Stimulated activated CD8-positive, alpha-beta memory T cell treated with anti-CD3 and anti-CD28 coated beads, Interleukin-7, amount 100 ng/mL, for 1 hour (primary cell): ENCODE measurements at regions not wholly inside any gene's neighbourhood (a gene's known extent, or its start where the extent isn't known, plus 50 kb on each side); places are given as distances from the start of the nearest gene placed in this dataset.
"Not testable (repeated sequence)": the region's sequence is repeated elsewhere in the genome, so short reads cannot be mapped to it uniquely, and the experiment has no call there.

Experiments used
- DNase-seq, 2 donors: peaks; one replicate each; pipeline ENCODE4 v3.0.0-alpha.2; 2020; ENCODE audit warnings: low read depth in 2 of 2

DNA sequence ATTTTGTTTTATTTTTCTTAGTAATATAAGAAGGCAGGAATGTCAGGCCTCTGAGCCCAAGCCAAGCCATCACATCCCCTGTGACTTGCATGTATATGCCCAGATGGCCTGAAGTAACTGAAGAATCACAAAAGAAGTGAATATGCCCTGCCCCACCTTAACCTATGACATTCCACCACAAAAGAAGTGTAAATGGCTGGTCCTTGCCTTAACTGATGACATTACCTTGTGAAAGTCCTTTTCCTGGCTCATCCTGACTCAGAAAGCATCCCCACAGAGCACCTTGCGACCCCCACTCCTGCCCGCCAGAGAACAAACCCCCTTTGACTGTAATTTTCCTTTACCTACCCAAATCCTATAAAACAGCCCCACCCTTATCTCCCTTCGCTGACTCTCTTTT lies 406.2 kb upstream of the RORB start:
- DNase-seq, result not testable (repeated sequence)

- no peak for DNase-seq
These were observed 404.7 kb upstream of the RORB start for GRCh38 chr9:74092491-74092834.

DNA sequence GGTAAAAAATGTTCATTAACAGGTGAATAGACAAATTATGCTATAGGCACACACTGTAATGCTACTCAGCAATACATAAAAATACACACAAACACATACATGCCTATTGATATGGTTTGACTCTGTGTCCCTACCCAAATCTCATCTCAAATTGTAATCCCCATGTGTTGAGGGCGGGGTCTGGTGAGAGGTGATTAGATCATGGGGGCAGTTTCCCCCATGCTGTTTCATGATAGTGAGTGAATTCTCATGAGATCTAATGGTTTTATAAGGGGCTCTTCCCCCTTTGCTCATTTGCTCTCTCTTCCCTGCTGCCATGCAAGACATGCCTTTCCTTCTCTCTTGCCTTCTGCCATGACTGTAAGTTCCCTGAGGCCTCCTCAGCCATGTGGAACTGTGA lies 403.1 kb upstream of the RORB start:
- not testable (repeated sequence) for DNase-seq

DNA sequence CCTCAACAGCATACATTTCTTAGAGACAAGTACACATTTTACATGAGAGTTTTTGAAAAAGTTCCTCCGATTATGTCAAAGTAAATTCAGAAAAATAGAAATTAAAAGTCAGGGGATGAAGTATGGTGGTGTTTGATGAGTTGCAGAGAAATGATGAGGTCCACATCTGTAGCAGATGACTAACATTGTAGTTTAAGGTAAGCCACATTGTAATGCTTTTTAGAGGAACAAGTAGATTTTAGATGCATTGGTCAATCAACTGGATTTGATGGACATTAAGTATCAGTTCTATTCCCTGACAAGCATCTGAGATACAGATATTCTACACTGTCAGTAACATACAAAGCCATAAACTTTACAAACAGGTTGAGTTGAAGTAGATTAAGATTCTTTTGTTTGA lies 402.4 kb upstream of the RORB start:
- DNase-seq, result no peak

- DNase-seq, result no peak
These were observed 401.2 kb upstream of the RORB start for GRCh38 chr9:74095925-74096324.

- DNase-seq, result no peak
These were observed 400.7 kb upstream of the RORB start for GRCh38 chr9:74096420-74096819.

GRCh38 chr9:74100042-74100441 lies 397.1 kb upstream of the RORB start:
- no peak for DNase-seq

GRCh38 chr9:74102148-74102547 lies 395.0 kb upstream of the RORB start:
- DNase-seq, result not testable (repeated sequence)

GRCh38 chr9:74102702-74103101 lies 394.4 kb upstream of the RORB start:
- DNase-seq, result no peak

GRCh38 chr9:74107692-74108091 lies 389.4 kb upstream of the RORB start:
- no peak for DNase-seq

GRCh38 chr9:74115976-74116375 lies 381.2 kb upstream of the RORB start:
- DNase-seq, result no peak

DNA sequence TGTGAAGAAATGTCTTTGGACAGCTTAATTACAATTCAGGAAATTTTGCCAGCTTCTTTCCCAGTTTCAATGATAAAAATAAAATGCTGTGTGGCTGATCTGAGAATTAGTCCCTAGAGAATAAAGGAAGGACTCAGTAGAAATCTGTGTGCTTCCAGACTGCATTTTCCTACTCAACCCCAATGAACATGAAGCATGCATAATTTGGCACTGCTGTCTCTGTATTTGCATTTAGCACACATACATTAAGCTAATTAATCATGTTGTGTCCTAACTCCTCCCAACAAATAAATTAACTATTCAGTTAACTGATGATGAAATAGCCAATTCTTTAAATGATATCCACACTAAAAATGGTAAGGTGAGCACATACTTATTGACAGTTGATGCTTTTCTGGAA lies 380.0 kb upstream of the RORB start:
- DNase-seq, result no peak

DNA sequence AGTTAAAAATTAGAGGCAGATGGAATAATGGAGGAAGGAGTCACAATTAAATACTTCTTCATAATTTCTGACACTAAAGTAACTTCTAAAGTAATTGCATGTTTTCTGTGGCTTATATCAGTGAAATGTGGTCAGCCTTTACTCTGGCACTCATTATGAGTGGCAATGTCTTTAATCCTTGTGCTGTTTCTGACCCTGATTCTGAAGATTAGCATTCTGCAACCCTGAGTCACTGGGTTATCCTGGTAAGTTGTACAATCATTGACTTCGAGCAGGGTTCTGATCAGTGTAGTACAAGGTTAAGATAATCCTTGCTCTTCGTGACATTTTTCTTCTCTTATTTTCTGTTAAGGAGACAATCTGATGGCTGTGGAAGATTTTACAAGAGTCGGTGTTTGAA lies 379.4 kb upstream of the RORB start:
- no peak for DNase-seq

DNA sequence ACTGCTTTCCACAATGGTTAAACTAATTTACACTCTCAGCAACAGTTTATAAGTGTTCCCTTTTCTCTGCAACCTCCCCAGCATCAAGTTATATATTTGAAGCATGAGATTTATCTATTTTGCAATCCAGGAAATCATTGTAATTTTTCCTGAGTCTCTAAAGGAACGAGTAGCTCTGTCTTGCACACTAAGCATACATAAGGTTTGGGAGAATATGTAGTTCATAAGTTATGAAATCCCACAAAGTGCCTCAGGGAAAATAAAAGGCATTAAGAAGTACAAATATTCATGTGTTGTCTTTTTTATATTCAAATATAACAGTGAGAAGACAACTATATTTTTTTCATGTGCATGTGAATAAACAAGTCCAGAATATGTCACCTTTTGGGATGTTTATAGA lies 377.1 kb upstream of the RORB start:
- DNase-seq, result no peak

- no peak for DNase-seq
These were observed 376.7 kb upstream of the RORB start for GRCh38 chr9:74120470-74120869.

DNA sequence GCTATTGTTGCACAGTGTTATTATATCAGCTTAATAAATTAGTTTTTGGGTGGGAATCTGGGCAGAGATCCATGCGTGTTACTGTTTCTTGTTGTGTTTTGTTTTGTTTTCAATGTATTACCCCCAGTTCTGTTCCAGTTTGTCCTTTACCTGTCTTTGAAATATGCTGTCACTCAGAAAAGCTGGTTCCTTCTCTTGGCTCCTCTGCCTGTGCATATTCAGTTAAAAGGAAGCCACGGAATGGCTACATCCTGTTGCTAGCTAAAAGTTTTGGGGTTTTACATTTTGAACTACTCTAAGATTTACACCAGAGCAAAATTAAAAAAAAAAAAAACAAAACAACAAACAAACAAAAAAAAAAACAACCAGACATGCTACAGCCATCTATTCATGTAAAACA lies 374.9 kb upstream of the RORB start:
- DNase-seq, result no peak

GRCh38 chr9:74122661-74123060 lies 374.5 kb upstream of the RORB start:
- DNase-seq, result no peak

GRCh38 chr9:74125941-74126340 lies 371.2 kb upstream of the RORB start:
- DNase-seq, result no peak

- DNase-seq, result no peak
These were observed 364.1 kb upstream of the RORB start for GRCh38 chr9:74132986-74133385.

DNA sequence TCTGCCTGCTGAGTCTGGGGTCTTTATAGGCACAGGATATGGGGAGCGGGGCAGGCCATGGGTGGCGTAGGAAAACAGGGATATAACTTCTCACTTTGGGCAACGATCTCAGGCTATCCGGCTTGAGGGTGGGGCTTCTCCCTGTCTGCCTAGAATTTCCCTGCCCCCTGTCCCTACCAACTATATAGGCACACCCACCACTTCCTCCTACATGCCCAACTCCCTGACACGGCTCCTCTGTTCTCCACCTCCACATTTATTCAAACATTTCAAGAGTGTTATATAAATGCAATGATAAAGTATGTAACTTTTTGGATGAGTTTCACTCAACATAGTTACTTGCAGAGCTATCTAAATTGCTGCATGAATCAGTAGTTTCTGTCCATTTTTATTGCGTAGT lies 363.2 kb upstream of the RORB start:
- DNase-seq, result no peak

DNA sequence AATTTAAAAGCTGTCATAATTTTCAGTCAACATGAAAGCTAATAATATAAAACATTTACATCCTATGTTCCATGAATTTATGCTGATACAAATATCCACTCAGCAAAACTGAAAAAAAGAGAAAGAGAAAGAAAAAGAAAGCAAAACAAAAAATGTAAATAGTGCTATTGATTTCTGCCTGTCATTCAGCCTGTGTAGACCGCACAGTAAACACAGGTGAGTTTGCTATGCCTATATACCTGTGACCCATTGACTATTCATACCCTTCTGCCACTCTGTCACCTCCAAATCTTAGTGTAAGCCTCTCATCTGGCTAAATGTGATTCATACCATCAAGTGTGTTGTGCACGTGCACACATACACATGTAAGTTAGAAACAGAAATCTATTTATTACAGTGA lies 359.0 kb upstream of the RORB start:
- DNase-seq, result no peak

GRCh38 chr9:74140141-74140540 lies 357.0 kb upstream of the RORB start:
- no peak for DNase-seq

DNA sequence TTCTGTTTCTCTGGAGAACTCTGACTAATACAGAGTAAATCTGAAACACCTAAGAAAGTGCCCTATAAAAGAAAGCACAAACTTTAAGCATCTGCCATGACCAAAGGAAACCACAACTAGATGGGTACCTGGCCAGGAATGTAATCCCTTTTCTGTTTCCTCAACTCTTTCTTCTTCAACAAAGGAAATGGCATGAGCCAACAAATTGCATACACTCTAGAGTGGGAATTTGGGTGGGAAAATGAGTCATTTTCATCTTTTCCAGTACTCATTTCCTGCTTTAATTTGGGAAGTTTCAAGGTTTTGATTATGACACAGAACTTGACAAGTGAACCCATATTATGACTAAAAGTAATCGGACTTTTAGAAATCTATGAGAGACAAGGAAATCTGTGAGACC lies 349.2 kb upstream of the RORB start:
- DNase-seq, result no peak

DNA sequence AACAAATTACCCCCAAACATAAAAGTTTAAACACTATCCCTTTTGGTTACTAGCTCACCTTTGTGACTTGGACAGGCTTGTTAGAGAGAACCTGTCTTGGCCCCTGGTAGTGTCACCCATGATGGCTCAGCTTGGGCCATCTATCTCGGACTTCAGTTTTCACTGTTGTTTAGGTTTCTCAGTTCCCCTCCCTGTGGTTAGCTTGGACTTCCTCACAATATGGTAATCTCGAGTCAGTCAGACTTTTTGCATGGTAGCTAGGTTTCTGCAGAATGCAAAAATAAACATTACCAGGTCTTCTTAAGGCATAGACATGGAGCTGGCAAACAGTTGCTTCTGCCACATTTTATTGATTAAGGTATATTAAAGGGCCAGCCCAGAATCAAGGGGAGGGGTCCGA lies 324.3 kb upstream of the RORB start:
- DNase-seq, result no peak

DNA sequence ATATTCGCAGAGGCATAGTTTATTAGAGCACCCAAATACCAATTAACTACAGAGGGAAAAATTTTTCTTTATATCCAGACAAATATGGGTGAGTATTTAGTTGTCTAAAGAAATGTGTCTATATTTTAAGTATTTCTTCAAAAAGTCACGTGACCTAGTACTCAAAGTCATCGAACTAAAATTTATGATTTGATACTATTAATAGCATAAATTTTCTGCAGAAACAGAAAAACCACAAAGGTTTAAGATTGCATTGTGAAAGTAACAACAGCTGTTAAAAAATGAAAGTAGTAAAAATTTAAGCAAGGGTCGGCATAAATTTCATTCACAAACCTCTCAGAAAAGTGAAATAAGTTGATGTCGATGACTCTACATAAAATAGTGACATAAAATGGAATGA lies 323.9 kb upstream of the RORB start:
- DNase-seq, result no peak
